ENCODE measurements at regions not wholly inside any gene's neighbourhood (a gene's known extent, or its start where the extent isn't known, plus 50 kb on each side); places are given as distances from the start of the nearest gene placed in this dataset.

- TF ChIP-seq, protein P1, sequence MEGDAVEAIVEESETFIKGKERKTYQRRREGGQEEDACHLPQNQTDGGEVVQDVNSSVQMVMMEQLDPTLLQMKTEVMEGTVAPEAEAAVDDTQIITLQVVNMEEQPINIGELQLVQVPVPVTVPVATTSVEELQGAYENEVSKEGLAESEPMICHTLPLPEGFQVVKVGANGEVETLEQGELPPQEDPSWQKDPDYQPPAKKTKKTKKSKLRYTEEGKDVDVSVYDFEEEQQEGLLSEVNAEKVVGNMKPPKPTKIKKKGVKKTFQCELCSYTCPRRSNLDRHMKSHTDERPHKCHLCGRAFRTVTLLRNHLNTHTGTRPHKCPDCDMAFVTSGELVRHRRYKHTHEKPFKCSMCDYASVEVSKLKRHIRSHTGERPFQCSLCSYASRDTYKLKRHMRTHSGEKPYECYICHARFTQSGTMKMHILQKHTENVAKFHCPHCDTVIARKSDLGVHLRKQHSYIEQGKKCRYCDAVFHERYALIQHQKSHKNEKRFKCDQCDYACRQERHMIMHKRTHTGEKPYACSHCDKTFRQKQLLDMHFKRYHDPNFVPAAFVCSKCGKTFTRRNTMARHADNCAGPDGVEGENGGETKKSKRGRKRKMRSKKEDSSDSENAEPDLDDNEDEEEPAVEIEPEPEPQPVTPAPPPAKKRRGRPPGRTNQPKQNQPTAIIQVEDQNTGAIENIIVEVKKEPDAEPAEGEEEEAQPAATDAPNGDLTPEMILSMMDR (IDR thresholded peaks at IDR 0.05; ENCODE audit: low read depth, low read length, missing input control) = no peak
- TF ChIP-seq RAD21 (IDR thresholded peaks at IDR 0.05) = no peak
- TF ChIP-seq TAF1 (conservative IDR thresholded peaks at IDR 0.05) = no peak
- no peak for TF ChIP-seq YY1 (IDR thresholded peaks at IDR 0.05)
Observed at GRCh38 chr10:2883238-2883637, 184.1 kb upstream of the PFKP start.
